HG03520 (cell line): ENCODE measurements at regions not wholly inside any gene's neighbourhood (a gene's known extent, or its start where the extent isn't known, plus 50 kb on each side); places are given as distances from the start of the nearest gene placed in this dataset.

ENCODE experiments used
- ATAC-seq: cut with Tn5 transposase; IDR thresholded peaks from one replicate; pipeline ENCODE4 v1.9.1; 2021; ENCODE audit warnings: mild to moderate bottlenecking, moderate library complexity; ENCODE audit not compliant: unreplicated experiment

DNA sequence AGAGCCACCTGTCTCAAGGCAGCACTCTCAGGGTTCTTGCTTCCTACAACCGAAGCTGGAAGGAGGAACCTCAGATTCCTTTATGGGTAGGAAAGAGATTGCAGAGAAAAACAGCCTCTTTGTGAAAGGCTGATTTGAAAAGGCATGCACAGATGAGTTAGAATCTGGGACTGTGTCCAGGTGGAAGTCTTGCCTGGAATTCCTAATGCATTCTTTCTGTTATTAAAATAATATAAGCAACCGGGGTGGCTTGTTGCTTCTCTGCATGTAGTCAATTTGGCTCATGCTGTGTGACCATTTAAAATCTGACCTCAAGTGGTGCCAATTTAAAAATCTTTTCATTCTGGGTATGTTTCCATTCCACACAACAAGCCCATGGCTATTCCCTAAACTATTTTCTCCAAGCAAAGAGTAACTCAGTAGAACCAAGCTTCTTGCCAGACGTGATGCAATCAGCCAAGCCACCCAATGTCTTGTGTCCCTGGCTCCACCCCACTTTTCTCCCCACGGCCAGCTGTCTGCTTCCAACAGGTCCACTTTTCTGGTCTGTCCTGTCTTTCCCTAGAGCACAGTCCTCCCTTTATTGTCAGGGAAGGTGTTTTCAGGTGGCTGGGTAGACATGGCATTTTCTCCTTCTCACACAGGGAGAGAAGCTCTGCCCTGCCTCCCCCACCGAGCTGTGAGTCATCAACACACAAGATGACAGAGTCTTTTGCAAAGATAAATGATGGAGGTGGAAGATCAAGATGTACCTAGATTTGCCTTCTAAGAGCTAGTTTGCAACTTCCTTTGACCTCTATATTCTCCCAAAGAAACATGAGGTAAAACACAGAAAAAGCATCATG is 394.3 kb downstream of the FOXO1 start:
- no peak for ATAC-seq

GRCh38 chr13:40272776-40273139 is 393.7 kb downstream of the FOXO1 start:
- ATAC-seq = no peak

- ATAC-seq = no peak
Observed at GRCh38 chr13:40273253-40274025, 393.0 kb downstream of the FOXO1 start.

- no peak for ATAC-seq
Observed at GRCh38 chr13:40274103-40274502, 392.3 kb downstream of the FOXO1 start.

DNA sequence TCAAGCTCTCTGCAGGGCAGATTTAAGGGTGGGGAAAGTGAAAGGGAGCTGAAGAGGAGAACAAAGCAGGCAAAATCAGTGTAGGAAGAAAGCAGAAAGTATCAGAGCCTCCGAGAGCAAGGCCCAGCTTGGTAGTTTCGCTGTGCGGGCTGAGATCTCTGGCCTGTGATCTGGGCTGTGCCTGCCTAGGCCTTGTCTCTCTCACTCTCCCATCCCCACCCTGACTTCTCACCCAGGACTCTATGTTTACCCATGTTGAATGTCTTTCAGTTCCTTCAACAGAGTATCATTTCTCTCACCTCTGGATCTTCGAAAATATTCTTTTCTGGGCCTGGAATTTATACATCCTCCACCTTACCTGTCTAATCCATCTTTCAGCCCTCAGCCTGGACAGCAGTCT is 391.3 kb downstream of the FOXO1 start:
- no peak for ATAC-seq

DNA sequence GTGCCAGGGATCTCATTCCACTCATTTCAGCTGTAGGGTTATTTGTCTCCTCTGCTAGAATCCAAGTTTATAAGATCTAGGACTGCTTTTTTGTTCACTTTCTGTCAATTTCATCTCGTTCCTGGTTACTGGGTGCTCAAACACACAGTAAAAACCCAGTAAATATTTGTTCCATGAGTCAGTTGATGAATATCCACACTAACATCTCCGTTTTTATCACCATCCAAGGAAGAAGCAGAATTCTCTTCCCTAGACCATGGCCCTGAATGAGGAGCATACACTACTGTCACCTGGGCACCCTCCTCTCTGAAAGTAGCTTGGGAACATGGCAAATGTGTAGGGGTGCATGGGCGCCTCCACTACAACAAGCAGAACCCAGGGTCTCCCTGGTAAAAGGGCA is 390.8 kb downstream of the FOXO1 start:
- ATAC-seq = no peak

- ATAC-seq = no peak
Observed at GRCh38 chr13:40283666-40284065, 382.8 kb downstream of the FOXO1 start.

DNA sequence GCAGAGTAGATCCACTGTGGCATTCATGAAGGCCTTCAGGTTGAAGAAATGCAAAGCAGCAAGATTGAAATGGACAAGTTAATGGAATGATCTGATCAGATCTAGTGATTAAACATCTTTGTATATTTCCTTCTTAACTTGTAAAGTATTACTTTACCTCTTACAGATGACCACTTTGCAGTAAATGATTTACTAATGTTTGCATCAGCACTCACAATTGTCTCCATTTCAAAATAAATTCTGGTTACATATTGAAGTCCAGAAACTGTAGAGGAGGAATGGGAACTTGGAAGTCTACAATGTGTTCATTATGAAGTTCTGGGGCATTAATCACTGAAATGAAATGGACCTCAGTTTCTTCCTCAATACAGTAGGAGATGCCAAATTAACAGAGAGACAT is 380.8 kb downstream of the FOXO1 start:
- ATAC-seq = no peak

DNA sequence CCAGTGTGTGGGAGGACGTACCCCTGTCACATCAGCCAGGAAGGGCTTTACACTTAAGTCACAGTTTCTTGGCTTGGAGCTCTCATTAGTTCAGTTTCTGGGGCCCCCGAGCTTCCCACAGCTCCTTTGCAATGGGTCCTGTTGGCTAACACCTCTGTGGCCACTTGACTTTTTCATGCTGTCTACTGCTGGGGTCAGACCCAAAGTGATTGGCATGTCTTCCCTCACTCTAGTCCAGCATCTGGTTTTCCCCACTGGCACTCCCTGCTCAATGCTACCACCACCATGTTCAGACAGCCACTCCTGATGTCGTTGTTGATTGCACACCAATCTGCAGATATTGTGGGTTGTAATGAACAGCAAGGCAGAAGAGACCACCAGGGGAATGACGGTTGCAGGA is 379.0 kb downstream of the FOXO1 start:
- no peak for ATAC-seq

- no peak for ATAC-seq
Observed at GRCh38 chr13:40288259-40288658, 378.2 kb downstream of the FOXO1 start.

- ATAC-seq = no peak
Observed at GRCh38 chr13:40290758-40291157, 375.7 kb downstream of the FOXO1 start.

DNA sequence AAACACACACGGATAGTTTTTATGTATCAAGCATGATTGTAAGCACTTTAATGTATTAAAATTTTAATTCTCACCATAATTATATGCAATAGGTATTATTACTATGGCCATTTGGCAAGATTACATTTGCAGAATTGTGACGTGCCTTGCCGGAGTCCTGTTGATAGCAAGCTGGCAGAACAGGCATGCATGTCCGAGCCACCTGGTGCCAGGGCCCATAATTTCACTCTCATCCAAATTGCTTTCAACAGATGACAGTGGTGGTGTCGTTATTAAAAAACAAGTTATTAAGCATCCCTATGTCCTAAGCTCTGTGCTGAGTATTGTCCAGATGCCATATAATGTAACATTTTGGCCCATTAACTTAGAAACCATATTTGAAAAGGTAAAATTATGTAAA is 374.3 kb downstream of the FOXO1 start:
- no peak for ATAC-seq

- no peak for ATAC-seq
Observed at GRCh38 chr13:40292536-40292935, 373.9 kb downstream of the FOXO1 start.

DNA sequence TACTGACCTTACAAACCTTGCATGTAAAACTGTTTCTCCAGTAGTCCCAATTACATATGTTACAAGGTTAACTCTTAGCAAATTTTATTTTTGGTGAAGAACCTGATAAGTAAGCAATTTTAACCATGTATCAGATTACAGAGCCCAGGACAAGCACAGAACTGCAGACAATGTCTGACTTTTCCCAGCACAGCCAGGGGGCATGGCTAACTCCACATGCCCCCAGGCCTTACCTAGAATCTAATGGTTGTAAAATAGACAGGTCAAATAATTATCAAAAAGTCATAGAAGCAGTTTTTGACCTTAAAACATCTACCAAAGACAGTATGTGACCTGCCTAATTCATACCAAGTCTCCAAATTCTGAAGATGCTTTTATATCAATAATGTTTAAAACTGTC is 364.1 kb downstream of the FOXO1 start:
- ATAC-seq = no peak

DNA sequence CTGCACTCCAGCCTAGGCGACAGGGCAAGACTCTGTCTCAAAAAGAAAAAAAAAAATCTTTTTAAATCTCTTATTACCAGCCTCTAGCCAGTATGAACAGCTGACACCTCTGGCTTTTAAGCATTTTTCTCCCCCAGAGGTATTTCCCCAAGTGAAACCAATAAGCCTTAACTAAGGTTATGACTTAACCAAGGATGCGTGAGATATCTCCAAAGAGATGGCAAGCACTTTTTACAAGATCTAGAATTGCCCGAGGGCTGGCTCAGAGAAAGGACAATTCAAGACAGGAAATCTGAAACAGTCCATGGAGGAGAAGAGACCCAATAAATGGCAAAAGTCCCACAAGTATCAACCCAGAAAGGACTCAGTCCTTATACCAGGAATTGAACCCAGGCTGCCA is 362.1 kb downstream of the FOXO1 start:
- no peak for ATAC-seq

DNA sequence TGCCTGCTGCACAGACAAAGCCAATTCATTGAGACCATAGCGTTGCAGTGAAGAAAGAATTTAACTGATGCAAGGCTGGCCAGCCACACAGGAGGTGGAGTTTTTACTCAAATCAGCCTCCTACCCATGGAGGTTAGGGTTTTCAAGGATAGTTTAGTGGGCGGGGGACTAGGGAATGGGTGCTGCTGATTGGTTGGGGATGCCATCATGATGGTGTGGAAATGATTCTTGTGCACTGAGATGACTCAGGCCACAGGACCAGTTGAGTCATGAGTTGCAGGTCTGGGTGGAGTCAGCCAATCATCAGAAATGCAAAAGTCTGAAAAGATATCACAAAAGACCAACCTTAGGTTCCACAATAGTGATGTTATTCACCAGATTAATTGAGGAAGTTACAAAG is 359.6 kb downstream of the FOXO1 start:
- no peak for ATAC-seq

DNA sequence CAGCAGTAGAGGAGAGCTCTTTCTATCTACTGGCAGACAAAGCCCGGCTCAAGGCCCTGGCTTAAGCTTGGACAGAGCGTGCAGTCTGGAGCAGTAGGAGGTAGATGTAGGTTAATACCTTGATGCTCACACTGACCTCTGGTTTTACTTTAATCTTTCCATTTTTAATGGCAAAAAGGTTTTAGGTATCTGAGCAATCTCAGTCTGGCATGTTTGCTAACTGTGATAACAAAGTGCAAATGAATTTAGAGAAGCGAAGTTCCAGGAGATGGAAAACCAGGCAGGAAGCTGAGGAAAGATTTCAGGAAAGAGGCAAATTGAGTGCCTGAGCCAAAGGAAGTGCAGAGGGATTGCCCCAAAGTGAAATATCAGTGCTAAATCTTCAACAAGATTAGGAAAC is 356.6 kb downstream of the FOXO1 start:
- ATAC-seq = no peak

- no peak for ATAC-seq
Observed at GRCh38 chr13:40311356-40312101, 354.9 kb downstream of the FOXO1 start.

- ATAC-seq = no peak
Observed at GRCh38 chr13:40313269-40314200, 352.9 kb downstream of the FOXO1 start.

DNA sequence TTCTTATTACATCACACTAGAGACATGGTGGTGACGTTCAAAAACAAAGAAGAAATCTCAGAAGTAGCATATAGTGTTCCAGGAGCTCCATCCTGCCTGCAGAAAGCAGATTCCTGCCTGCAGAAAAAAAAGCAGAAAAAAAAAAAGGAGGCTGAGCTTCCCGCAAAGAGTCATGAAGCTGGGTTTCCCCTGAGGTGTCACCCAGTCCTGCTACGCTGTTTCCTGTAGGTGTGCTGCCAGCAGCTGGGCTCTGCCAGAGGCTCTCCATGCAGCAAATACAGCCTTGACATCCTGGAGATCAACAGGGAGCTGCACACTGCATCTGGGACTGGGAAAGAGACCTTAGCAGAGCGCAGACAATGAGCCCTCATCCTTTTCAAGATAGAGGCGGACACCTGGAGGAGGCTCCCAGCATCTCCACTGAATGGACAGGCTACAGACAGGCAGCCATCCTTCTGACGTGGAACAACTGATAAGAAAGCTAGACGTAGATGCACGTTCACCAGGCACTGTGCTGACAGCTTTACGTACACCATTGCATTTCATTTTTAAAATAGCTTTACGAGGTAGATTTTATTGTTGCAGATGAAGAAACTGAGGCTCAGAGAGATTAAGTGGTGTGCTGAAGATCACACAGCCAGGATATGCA is 350.9 kb downstream of the FOXO1 start:
- ATAC-seq = no peak
